ENCODE measurements at regions not wholly inside any gene's neighbourhood (a gene's known extent, or its start where the extent isn't known, plus 50 kb on each side); places are given as distances from the start of the nearest gene placed in this dataset.

GRCh38 chr3:64760258-64760657, 72.5 kb upstream of the ADAMTS9 start:
- TF ChIP-seq CTCF (IDR thresholded peaks at IDR 0.05): no peak
- no peak overlapping the region for H3K27ac ChIP-seq
- H3K4me3 ChIP-seq (ENCODE audit: low read depth in 1 of 2, low read length in 1 of 2): no peak overlapping the region
- no peaks in the 10 kb centered on the region for H3K27me3 ChIP-seq
- H3K4me1 ChIP-seq (ENCODE audit: control insufficient read depth in 1 of 2, insufficient read depth in 1 of 2, low read depth in 1 of 2, low read length in 1 of 2): peaks cover 10 to 23% of the 10 kb centered on the region in 2 experiments
- no peaks in the 10 kb centered on the region for H3K36me3 ChIP-seq
- H3K9me3 ChIP-seq: no peaks in the 10 kb centered on the region

- H3K9me3 ChIP-seq: no peaks in the 10 kb centered on the region
- H3K36me3 ChIP-seq: no peaks in the 10 kb centered on the region
- no peak for TF ChIP-seq CTCF (IDR thresholded peaks at IDR 0.05)
- no peak overlapping the region for H3K4me3 ChIP-seq (ENCODE audit: low read depth in 1 of 2, low read length in 1 of 2)
- H3K4me1 ChIP-seq (ENCODE audit: control insufficient read depth in 1 of 2, insufficient read depth in 1 of 2, low read depth in 1 of 2, low read length in 1 of 2): peaks cover 10 to 19% of the 10 kb centered on the region in 2 experiments
- H3K27me3 ChIP-seq: no peaks in the 10 kb centered on the region
- no peak overlapping the region for H3K27ac ChIP-seq
Observed at GRCh38 chr3:64759811-64760210, 72.0 kb upstream of the ADAMTS9 start.

- no peak for TF ChIP-seq CTCF (IDR thresholded peaks at IDR 0.05)
- Histone ChIP-seq H3K9me3 (no peaks in the 10 kb centered on the region), H3K27me3 (no peaks in the 10 kb centered on the region), H3K4me3 (ENCODE audit: low read depth in 1 of 2, low read length in 1 of 2) (no peak overlapping the region), H3K27ac (no peak overlapping the region), H3K4me1 (ENCODE audit: control insufficient read depth in 1 of 2, insufficient read depth in 1 of 2, low read depth in 1 of 2, low read length in 1 of 2) (no peaks in the 10 kb centered on the region), H3K36me3 (no peaks in the 10 kb centered on the region)
Observed at GRCh38 chr3:64756398-64756986, 68.7 kb upstream of the ADAMTS9 start.

GRCh38 chr3:64748244-64748904, 60.6 kb upstream of the ADAMTS9 start:
- no peak overlapping the region for H3K4me3 ChIP-seq (ENCODE audit: low read depth in 1 of 2, low read length in 1 of 2)

GRCh38 chr3:64747679-64748078, 59.9 kb upstream of the ADAMTS9 start:
- Histone ChIP-seq H3K4me1 (ENCODE audit: control insufficient read depth in 1 of 2, insufficient read depth in 1 of 2, low read depth in 1 of 2, low read length in 1 of 2) (no peaks in the 10 kb centered on the region), H3K27ac (no peak overlapping the region), H3K27me3 (no peaks in the 10 kb centered on the region), H3K4me3 (ENCODE audit: low read depth in 1 of 2, low read length in 1 of 2) (no peak overlapping the region), H3K36me3 (no peaks in the 10 kb centered on the region), H3K9me3 (no peaks in the 10 kb centered on the region)
- TF ChIP-seq CTCF (IDR thresholded peaks at IDR 0.05): no peak

More at GRCh38 chr3:64748244-64748904, 60.6 kb upstream of the ADAMTS9 start:
- H3K36me3 ChIP-seq: no peaks in the 10 kb centered on the region
- TF ChIP-seq CTCF (IDR thresholded peaks at IDR 0.05): no peak
- no peaks in the 10 kb centered on the region for H3K27me3 ChIP-seq
- H3K27ac ChIP-seq: no peak overlapping the region
- no peaks in the 10 kb centered on the region for H3K9me3 ChIP-seq
- no peaks in the 10 kb centered on the region for H3K4me1 ChIP-seq (ENCODE audit: control insufficient read depth in 1 of 2, insufficient read depth in 1 of 2, low read depth in 1 of 2, low read length in 1 of 2)

Measured in neutrophil (primary cell).